ENCODE measurements at regions not wholly inside any gene's neighbourhood (a gene's known extent, or its start where the extent isn't known, plus 50 kb on each side); places are given as distances from the start of the nearest gene placed in this dataset.
"Not testable (repeated sequence)": the region's sequence is repeated elsewhere in the genome, so short reads cannot be mapped to it uniquely, and the experiment has no call there.

DNA sequence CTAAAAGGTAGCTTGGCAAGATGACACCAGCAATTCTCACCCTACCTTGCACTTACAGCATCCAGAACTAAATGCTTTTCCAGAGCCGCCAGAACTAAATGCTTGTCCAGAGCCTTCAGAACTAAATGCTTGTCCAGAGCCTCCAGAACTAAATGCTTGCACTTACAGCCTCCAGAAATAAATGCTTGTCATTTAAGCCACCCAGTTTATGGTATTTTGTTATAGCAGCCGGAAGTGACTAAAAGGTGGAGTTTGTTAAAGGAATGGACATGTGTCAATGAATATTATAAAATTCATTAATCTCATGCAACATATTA is 133.5 kb downstream of the GPX5 start:
- DNase-seq: no peak

- no peak for DNase-seq
Observed at GRCh38 chr6:28661097-28661713, 135.5 kb downstream of the GPX5 start.

- DNase-seq: no peak
Observed at GRCh38 chr6:28664870-28665396, 139.3 kb downstream of the GPX5 start.

GRCh38 chr6:28673417-28673786 is 147.7 kb downstream of the GPX5 start:
- DNase-seq: no peak

GRCh38 chr6:28673787-28674671 is 148.3 kb downstream of the GPX5 start:
- peak; percentile 79 for DNase-seq

DNA sequence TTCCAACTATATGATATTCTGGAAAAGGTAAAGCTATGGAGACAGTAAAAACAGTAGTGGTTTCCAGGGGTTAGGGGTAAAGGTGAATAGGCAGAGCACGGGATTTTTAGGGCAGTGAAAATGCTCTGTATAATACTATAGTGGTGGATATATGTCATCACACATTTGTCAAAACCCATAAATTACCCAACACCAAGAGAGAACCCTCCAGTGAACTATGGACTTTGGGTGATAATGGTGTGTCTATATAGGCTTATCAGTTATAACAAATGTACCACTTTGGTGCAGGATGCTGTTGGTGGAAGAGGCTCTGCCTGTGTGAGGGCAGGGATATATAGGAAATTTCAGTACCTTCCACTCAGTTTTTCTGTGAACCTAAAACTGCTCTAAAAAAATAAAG is 149.9 kb downstream of the GPX5 start:
- no peak for DNase-seq

- DNase-seq: no peak
Observed at GRCh38 chr6:28682542-28682941, 156.9 kb downstream of the GPX5 start.

- DNase-seq: not testable (repeated sequence)
Observed at GRCh38 chr6:28682956-28683685, 157.4 kb downstream of the GPX5 start.

- peak; percentile 51 for DNase-seq
Observed at GRCh38 chr6:28683945-28684538, 158.4 kb downstream of the GPX5 start.

DNA sequence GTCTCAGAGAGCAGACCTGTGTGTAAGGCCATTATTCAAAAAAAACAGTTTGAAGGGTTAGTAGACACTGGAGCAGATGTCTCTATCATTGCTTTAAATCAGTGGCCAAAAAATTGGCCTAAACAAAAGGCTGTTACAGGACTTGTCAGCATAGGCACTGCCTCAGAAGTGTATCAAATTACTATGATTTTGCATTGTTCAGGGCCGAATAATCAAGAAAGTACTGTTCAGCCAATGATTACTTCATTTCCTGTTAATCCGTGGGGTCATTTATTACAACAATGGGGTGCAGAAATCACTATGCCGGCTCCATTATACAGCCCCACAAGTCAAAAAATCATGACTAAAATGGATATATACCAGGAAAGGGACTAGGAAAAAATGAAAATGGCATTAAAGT is 160.3 kb downstream of the GPX5 start:
- DNase-seq: not testable (repeated sequence)

- peak; percentile 63 for DNase-seq
Observed at GRCh38 chr6:28686446-28687027, 160.9 kb downstream of the GPX5 start.

DNA sequence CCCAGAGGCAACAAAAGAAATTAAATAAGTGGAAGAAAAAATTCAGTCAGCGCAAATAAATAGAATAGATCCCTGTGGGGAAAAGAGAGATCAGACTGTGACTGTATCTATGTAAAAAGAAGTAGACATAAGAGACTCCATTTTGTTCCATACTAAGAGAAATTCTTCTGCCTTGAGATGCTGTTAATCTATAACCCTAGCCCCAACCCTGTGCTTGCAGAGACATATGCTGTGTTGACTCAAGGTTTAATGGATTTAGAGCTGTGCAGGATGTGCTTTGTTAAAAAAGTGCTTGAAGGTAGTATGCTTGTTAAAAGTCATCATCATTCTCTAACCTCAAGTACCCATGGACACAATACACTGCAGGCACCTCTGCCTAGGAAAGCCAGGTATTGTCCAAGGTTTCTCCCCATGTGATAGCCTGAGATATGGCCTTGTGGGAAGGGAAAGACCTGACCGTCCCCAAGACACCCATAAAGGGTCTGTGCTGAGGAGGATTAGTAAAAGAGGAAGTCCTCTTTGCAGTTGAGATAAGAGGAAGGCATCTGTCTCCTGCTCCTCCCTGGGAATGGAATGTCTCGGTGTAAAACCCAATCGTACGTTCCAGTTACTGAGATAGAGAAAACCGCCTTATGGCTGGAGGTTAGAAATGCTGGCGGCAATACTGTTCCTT is 161.8 kb downstream of the GPX5 start:
- not testable (repeated sequence) for DNase-seq

GRCh38 chr6:28691991-28692390 is 166.3 kb downstream of the GPX5 start:
- DNase-seq: not testable (repeated sequence)

DNA sequence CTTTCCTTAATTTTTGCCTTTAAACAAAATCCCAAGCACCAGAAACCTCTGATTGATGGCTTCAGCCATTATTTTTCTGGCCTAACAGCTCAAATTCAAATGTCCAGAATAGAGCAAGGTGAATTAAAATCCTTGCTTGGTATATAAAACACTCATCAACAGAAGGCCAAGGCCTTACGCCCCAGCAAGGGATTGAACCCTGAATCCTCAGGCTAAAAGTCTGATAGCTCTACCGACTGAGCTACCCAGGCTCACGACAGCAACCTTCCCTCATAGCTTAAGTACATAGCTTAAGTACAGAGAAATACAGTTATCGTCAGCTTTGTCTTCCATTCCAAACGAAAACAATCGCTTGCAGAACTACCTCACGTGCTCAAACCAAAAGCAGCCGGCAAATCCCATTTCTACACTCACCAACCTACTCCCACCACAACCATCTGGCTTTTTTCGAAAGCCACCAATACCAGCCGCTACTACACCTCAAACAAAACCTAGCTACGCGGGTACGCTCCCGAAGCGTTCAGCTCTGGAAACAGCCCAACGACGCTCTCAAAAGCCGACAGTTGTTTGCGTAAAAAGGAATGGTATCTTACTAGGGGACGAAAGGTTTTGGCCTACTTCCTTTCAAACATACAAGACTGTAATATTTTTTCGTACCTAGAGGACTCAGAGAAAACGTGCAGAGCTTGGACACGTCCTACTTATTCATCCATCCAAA is 167.5 kb downstream of the GPX5 start:
- no peak for DNase-seq

DNA sequence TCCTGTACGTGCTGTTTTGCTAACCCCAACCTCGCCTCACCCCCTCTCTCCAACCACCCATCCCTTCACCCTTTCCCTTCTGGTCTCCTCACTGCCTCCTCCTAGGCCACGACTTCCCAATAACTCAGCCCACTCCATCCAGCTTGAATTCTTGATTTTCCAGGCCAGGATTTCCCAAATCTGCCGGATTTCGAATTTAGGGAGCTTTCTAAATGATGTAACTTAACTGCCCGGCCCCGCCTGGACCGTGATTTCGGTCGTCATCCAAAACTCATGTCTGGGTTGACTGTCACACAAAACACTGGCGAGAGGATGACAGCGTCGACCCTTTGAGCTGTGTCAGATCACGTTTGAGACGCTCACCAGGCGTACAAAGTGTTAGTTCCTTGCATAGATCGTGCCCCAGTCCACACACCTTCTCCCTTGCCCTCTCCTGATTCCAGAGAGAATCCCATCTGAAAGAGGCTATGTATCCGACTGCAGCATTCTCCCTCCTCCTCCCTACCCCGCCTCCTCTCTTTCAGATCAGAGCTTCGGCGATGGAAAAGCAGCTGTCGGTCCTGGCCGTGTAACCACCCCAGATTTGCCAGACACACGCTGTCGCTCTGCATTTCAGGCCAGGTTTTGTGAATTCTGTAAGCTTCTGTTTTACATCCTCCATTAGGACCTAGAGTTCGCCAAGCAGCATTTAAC is 168.2 kb downstream of the GPX5 start:
- no peak for DNase-seq

GRCh38 chr6:28695715-28696114 is 170.0 kb downstream of the GPX5 start:
- no peak for DNase-seq

DNA sequence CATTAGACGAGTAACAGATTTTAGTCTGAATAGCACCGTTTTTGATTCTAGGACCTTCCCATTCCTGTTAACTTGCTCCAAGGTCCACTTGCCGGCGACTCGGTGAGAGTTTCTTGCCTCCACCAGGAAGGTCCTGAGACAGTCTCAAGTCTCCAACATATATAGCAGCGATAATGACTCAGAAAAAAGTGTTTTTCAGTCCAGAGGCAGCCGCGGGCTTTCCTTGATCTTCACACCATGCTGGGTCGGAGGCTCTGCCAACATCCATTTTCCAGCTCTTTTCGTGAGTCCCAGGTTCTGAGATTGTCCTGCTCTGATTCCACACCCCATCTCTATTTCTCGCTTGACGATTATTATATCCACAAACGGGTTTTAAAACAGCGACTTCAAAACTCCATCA is 170.5 kb downstream of the GPX5 start:
- DNase-seq: no peak

- DNase-seq: no peak
Observed at GRCh38 chr6:28696682-28697081, 171.0 kb downstream of the GPX5 start.

DNA sequence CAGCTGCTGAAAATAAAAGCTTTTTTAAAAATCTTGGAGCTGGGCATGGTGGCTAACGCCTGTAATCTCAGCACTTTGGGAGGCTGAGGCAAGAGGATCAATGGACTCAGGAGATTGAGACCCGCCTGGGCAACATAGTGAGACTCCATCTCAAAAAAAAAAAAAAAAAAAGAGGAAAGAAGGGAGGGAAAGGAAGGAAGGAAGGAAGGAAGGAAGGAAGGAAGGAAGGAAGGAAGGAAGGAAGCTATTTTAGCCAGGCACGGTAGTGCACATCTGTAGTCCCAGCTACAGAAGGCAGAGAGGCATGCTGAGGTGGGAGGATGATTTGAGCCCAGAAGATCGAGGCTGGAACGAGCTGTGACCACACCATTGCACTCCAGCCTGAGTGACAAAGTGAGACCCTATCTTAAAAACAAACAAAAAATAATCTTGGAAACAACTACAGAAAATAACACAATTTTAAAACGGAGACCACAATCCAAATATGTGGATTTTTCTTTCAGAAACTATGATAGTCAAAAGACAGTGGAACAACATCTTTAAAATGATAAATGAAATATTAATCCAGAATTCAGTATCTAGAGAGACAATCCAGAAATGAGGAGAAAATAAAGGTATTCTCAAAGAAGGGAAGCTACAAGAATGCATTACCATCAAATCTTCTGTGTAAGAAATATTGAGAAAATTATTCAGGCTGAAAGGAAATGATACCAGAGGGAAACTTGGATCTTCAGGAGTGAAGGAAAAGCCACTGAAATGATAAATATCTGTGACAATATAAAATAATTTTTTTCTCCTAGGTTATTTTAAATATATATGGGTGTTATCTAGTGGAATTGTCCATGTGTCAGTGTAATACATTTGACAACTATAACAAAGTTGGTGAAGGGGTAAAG is 182.0 kb downstream of the GPX5 start:
- DNase-seq: no peak

All from kidney glomerular epithelial cell (primary cell).